ENCODE measurements at regions not wholly inside any gene's neighbourhood (a gene's known extent, or its start where the extent isn't known, plus 50 kb on each side); places are given as distances from the start of the nearest gene placed in this dataset.
A peak's percentile ranks its signal among the peaks of the same experiment; 100 is the strongest.

DNA sequence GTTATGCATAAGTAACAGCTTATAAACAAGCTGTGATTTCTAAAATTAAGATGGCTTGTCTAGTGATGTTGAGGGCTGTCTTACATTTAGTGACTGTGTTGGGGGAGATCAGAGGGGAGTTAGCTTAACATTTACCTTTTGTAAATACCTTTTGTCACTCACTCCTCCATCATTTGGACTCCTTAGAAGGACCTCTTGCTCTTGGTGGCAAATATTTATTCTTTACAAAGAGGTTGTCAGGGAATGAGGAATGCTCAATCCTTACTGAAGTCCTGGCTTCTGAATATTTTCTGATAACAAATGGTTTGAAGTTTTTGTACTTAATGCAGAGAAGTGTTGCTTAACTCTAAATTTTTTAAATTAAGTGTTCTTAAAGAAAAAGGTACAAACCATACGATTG is 438.8 kb upstream of the FAM98A start:
- ATAC-seq (ENCODE audit: insufficient read depth, low FRiP score) = no peak
- Histone ChIP-seq H3K9ac (ENCODE audit: insufficient read depth in 1 of 2, low read length in 2 of 2) (no peak overlapping the region), H3K36me3 (ENCODE audit: control insufficient read depth in 4 of 4, insufficient read depth in 4 of 4, low read length in 4 of 4) (no peaks in the 10 kb centered on the region), H3K27ac (ENCODE audit: low read depth in 1 of 2, low read length in 1 of 2) (no peak overlapping the region), H3K4me3 (no peak overlapping the region), H3K9me3 (ENCODE audit: control insufficient read depth in 4 of 4, insufficient read depth in 3 of 4, low read length in 3 of 4) (peaks cover 0 to 2% (median 0%) of the 10 kb centered on the region in 4 donors), H3K27me3 (ENCODE audit: control insufficient read depth in 3 of 3, insufficient read depth in 3 of 3, low read length in 2 of 3) (no peaks in the 10 kb centered on the region), H3K4me1 (ENCODE audit: control insufficient read depth in 5 of 5, insufficient read depth in 5 of 5, low read length in 5 of 5) (peaks cover 0 to 4% (median 0%) of the 10 kb centered on the region in 5 donors)
- TF ChIP-seq, protein P1, sequence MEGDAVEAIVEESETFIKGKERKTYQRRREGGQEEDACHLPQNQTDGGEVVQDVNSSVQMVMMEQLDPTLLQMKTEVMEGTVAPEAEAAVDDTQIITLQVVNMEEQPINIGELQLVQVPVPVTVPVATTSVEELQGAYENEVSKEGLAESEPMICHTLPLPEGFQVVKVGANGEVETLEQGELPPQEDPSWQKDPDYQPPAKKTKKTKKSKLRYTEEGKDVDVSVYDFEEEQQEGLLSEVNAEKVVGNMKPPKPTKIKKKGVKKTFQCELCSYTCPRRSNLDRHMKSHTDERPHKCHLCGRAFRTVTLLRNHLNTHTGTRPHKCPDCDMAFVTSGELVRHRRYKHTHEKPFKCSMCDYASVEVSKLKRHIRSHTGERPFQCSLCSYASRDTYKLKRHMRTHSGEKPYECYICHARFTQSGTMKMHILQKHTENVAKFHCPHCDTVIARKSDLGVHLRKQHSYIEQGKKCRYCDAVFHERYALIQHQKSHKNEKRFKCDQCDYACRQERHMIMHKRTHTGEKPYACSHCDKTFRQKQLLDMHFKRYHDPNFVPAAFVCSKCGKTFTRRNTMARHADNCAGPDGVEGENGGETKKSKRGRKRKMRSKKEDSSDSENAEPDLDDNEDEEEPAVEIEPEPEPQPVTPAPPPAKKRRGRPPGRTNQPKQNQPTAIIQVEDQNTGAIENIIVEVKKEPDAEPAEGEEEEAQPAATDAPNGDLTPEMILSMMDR (IDR thresholded peaks at IDR 0.05; ENCODE audit: control extremely low read depth, extremely low read depth) = no peak
- WGBS, 2 donors = 60 to 63% methylated on average over 1 of the region's 1 CpG
- DNase-seq = peak in 2 of 3 donors; percentile 53 to 60

DNA sequence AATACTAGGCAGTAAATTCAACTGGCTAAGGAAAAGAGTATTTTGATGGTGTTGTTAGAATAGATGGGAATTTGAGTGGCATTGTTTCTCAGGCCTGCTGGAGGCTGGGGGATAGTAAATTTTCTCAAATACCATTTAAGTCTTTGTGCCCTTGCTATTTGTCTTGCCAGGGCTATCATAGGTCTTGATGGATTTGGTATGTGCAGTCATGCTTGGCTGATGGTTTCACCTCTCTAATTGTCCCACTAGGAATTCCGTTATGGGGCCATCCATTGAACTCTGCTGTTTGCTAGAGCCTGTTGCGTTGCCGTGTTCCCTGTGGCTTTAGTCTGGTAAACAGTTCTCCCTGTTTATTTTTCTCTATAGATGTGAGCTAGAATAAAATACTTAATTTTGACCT is 438.1 kb upstream of the FAM98A start:
- no peaks in the 10 kb centered on the region for H3K36me3 ChIP-seq (ENCODE audit: control insufficient read depth in 4 of 4, insufficient read depth in 4 of 4, low read length in 4 of 4)
- H3K4me3 ChIP-seq = no peak overlapping the region
- peaks cover 0 to 4% (median 0%) of the 10 kb centered on the region in 5 donors for H3K4me1 ChIP-seq (ENCODE audit: control insufficient read depth in 5 of 5, insufficient read depth in 5 of 5, low read length in 5 of 5)
- TF ChIP-seq, protein P1 (IDR thresholded peaks at IDR 0.05; ENCODE audit: control extremely low read depth, extremely low read depth) = no peak
- 74 to 84% methylated on average over 3 of the region's 3 CpGs for whole genome bisulfite sequencing, 2 donors
- no peak overlapping the region for H3K9ac ChIP-seq (ENCODE audit: insufficient read depth in 1 of 2, low read length in 2 of 2)
- H3K9me3 ChIP-seq (ENCODE audit: control insufficient read depth in 4 of 4, insufficient read depth in 3 of 4, low read length in 3 of 4) = peaks cover 0 to 2% (median 0%) of the 10 kb centered on the region in 4 donors
- DNase-seq (no peak), ATAC-seq (ENCODE audit: insufficient read depth, low FRiP score) (no peak)
- H3K27ac ChIP-seq (ENCODE audit: low read depth in 1 of 2, low read length in 1 of 2) = no peak overlapping the region
- H3K27me3 ChIP-seq (ENCODE audit: control insufficient read depth in 3 of 3, insufficient read depth in 3 of 3, low read length in 2 of 3) = no peaks in the 10 kb centered on the region

DNA sequence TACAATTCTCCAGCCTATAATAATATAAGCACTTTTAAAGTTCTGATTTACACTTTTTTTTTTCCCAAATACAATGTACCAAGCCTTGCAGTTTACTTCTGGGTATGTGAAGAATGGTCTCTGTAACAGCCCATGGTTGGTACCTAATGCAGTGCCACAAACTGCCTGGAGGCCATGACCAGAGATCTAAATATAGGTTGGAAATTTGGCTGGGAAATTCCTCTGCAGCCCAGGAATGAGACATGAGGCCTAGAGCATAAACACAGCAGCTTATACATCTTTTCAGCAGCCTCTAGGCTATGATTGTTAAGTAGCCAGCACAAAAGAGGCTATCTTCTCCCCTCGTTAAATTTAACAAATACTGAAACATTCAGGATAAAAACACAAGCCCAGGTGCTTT is 432.0 kb upstream of the FAM98A start:
- no peak for ATAC-seq (ENCODE audit: insufficient read depth, low FRiP score)
- TF ChIP-seq, protein P1 (IDR thresholded peaks at IDR 0.05; ENCODE audit: control extremely low read depth, extremely low read depth) = no peak
- Histone ChIP-seq H3K4me1 (ENCODE audit: control insufficient read depth in 5 of 5, insufficient read depth in 5 of 5, low read length in 5 of 5) (no peaks in the 10 kb centered on the region), H3K9ac (ENCODE audit: insufficient read depth in 1 of 2, low read length in 2 of 2) (no peak overlapping the region), H3K36me3 (ENCODE audit: control insufficient read depth in 4 of 4, insufficient read depth in 4 of 4, low read length in 4 of 4) (no peaks in the 10 kb centered on the region), H3K27me3 (ENCODE audit: control insufficient read depth in 3 of 3, insufficient read depth in 3 of 3, low read length in 2 of 3) (no peaks in the 10 kb centered on the region), H3K4me3 (no peak overlapping the region), H3K27ac (ENCODE audit: low read depth in 1 of 2, low read length in 1 of 2) (no peak overlapping the region), H3K9me3 (ENCODE audit: control insufficient read depth in 4 of 4, insufficient read depth in 3 of 4, low read length in 3 of 4) (peaks cover 0 to 2% (median 0%) of the 10 kb centered on the region in 4 donors)
- DNase-seq = peak in 2 of 3 donors; percentile 29 to 30
- 62 to 75% methylated on average over 1 of the region's 1 CpG for WGBS, 2 donors

DNA sequence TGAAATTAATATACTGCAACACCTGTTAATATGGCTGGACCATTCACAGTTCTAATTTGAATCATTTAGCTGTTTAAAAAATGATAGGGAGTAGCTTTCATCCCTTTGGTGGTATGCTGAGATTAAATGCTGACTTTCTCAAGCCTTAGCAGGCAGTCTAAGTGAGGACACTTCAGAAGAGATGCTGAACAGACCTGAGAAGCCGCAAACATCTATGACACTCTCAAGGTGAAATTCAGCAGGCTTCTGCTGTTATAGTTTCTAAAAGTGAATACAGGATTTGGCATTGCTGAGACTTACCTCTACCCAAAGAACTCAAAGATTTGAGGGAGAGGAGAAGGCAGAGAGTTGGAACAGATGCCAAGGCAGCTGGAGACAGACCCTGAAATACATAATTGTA is 431.2 kb upstream of the FAM98A start:
- no peaks in the 10 kb centered on the region for H3K27me3 ChIP-seq (ENCODE audit: control insufficient read depth in 3 of 3, insufficient read depth in 3 of 3, low read length in 2 of 3)
- peaks cover 0 to under 1% (median 0%) of the 10 kb centered on the region in 5 donors for H3K4me1 ChIP-seq (ENCODE audit: control insufficient read depth in 5 of 5, insufficient read depth in 5 of 5, low read length in 5 of 5)
- WGBS, 2 donors = 98 to 100% methylated on average over 1 of the region's 1 CpG
- DNase-seq = no peak
- H3K4me3 ChIP-seq = no peak overlapping the region
- ATAC-seq (ENCODE audit: insufficient read depth, low FRiP score) = no peak
- no peaks in the 10 kb centered on the region for H3K36me3 ChIP-seq (ENCODE audit: control insufficient read depth in 4 of 4, insufficient read depth in 4 of 4, low read length in 4 of 4)
- H3K9me3 ChIP-seq (ENCODE audit: control insufficient read depth in 4 of 4, insufficient read depth in 3 of 4, low read length in 3 of 4) = peaks cover 0 to 2% (median 0%) of the 10 kb centered on the region in 4 donors
- TF ChIP-seq, protein P1 (IDR thresholded peaks at IDR 0.05; ENCODE audit: control extremely low read depth, extremely low read depth) = no peak
- no peak overlapping the region for H3K27ac ChIP-seq (ENCODE audit: low read depth in 1 of 2, low read length in 1 of 2)
- H3K9ac ChIP-seq (ENCODE audit: insufficient read depth in 1 of 2, low read length in 2 of 2) = no peak overlapping the region

Data from lung (tissue), 11 donors.